H9 (cell line): ENCODE measurements at regions not wholly inside any gene's neighbourhood (a gene's known extent, or its start where the extent isn't known, plus 50 kb on each side); places are given as distances from the start of the nearest gene placed in this dataset.

Experiments used
- DNase-seq: peaks from one replicate; pipeline ENCODE4 v3.0.0-alpha.2; 2017
- H2AFZ ChIP-seq: one replicate; pipeline ENCODE4 v1.6.1; 2013; ENCODE audit warnings: mild to moderate bottlenecking, low read length, control low read depth, moderate library complexity
- H2AK5ac ChIP-seq: 2 replicates; pipeline ENCODE4 v1.6.1; 2013; ENCODE audit warnings: low read length, control low read depth, mixed read lengths; ENCODE audit not compliant: insufficient read length
- H2BK120ac ChIP-seq: one replicate; pipeline ENCODE4 v1.6.1; 2013; ENCODE audit warnings: low read depth, mild to moderate bottlenecking, low read length, control low read depth, inconsistent platforms; ENCODE audit not compliant: poor library complexity, severe bottlenecking
- H2BK12ac ChIP-seq: 2 replicates; pipeline ENCODE4 v1.6.1; 2013; ENCODE audit warnings: low read length, control low read depth, mixed read lengths, low read depth; ENCODE audit not compliant: insufficient read length
- H2BK15ac ChIP-seq: 2 replicates; pipeline ENCODE4 v1.6.1; 2013; ENCODE audit warnings: low read depth, low read length, control low read depth
- H2BK20ac ChIP-seq: one replicate; pipeline ENCODE4 v1.6.1; 2013; ENCODE audit warnings: low read depth, mild to moderate bottlenecking, low read length, control low read depth, inconsistent platforms; ENCODE audit not compliant: poor library complexity, severe bottlenecking
- H2BK5ac ChIP-seq: 2 replicates; pipeline ENCODE4 v1.6.1; 2013; ENCODE audit warnings: low read length, control low read depth, mixed read lengths; ENCODE audit not compliant: insufficient read length
- H3K14ac ChIP-seq: 2 replicates; pipeline ENCODE4 v1.6.1; 2013; ENCODE audit warnings: low read length, control low read depth; ENCODE audit not compliant: insufficient read depth
- H3K18ac ChIP-seq: 2 replicates; pipeline ENCODE4 v1.6.1; 2013; ENCODE audit warnings: low read depth, mild to moderate bottlenecking, mixed read lengths, low read length, control low read depth; ENCODE audit not compliant: insufficient read length
- H3K23ac ChIP-seq: 2 replicates; pipeline ENCODE4 v1.6.1; 2013; ENCODE audit warnings: low read length, control low read depth, mixed read lengths, low read depth; ENCODE audit not compliant: insufficient read length
- H3K23me2 ChIP-seq: 2 replicates; pipeline ENCODE4 v1.6.1; 2013; ENCODE audit warnings: low read depth, mild to moderate bottlenecking, mixed read lengths, low read length, control low read depth; ENCODE audit not compliant: insufficient read length, poor library complexity, severe bottlenecking
- H3K27ac ChIP-seq: 2 replicates; pipeline ENCODE4 v1.5.1; 2013; ENCODE audit warnings: low read length, control low read depth, mixed read lengths, low read depth; ENCODE audit not compliant: insufficient read length
- H3K27me3 ChIP-seq: 2 replicates; pipeline ENCODE4 v1.6.1; 2013; ENCODE audit warnings: low read length, control low read depth, inconsistent platforms; ENCODE audit not compliant: insufficient read depth
- H3K4ac ChIP-seq: 2 replicates; pipeline ENCODE4 v1.6.1; 2013; ENCODE audit warnings: low read depth, mild to moderate bottlenecking, control low read depth, inconsistent platforms, low read length, moderate library complexity
- H3K4me1 ChIP-seq: 2 replicates; pipeline ENCODE4 v1.6.1; 2013; ENCODE audit warnings: low read length, control low read depth, inconsistent platforms; ENCODE audit not compliant: insufficient read depth
- H3K4me2 ChIP-seq: 2 replicates; pipeline ENCODE4 v1.6.1; 2013; ENCODE audit warnings: low read length, control low read depth, mixed read lengths; ENCODE audit not compliant: insufficient read length, insufficient read depth
- H3K56ac ChIP-seq: 2 replicates; pipeline ENCODE4 v1.6.1; 2013; ENCODE audit warnings: low read depth, mild to moderate bottlenecking, mixed read lengths, low read length, control low read depth; ENCODE audit not compliant: insufficient read length
- H3K79me1 ChIP-seq: 2 replicates; pipeline ENCODE4 v1.6.1; 2013; ENCODE audit warnings: low read depth, mild to moderate bottlenecking, moderate library complexity, low read length, control low read depth, inconsistent platforms; ENCODE audit not compliant: insufficient read depth, poor library complexity, severe bottlenecking
- H3K79me2 ChIP-seq: 2 replicates; pipeline ENCODE4 v1.6.1; 2013; ENCODE audit warnings: low read length, control low read depth, inconsistent platforms; ENCODE audit not compliant: insufficient read depth
- H3K9ac ChIP-seq: 2 replicates; pipeline ENCODE4 v1.6.1; 2013; ENCODE audit warnings: low read length, control low read depth, mixed read lengths; ENCODE audit not compliant: insufficient read length; ENCODE audit errors: extremely low read depth
- H3K9me3 ChIP-seq: one replicate; pipeline ENCODE4 v1.6.1; 2013; ENCODE audit warnings: low read depth, low read length, inconsistent platforms; ENCODE audit not compliant: control insufficient read depth
- H3T11ph ChIP-seq: one replicate; pipeline ENCODE4 v1.6.1; 2013; ENCODE audit warnings: mild to moderate bottlenecking, low read length, control low read depth, inconsistent platforms
- H4K20me1 ChIP-seq: one replicate; pipeline ENCODE4 v1.6.1; 2013; ENCODE audit not compliant: control insufficient read depth, insufficient read length, insufficient read depth
- H4K5ac ChIP-seq: 2 replicates; pipeline ENCODE4 v1.6.1; 2013; ENCODE audit warnings: low read depth, mild to moderate bottlenecking, mixed read lengths, low read length, control low read depth; ENCODE audit not compliant: insufficient read length
- H4K8ac ChIP-seq: replicated peaks from 2 replicates; pipeline ENCODE4 v1.6.1; 2013; ENCODE audit warnings: low read length, control low read depth, mixed read lengths, low read depth; ENCODE audit not compliant: insufficient read length
- H4K91ac ChIP-seq: 2 replicates; pipeline ENCODE4 v1.6.1; 2013; ENCODE audit warnings: low read depth, mild to moderate bottlenecking, moderate library complexity, mixed read lengths, low read length, control low read depth; ENCODE audit not compliant: insufficient read length
- H3K27ac Mint-ChIP-seq, 3 experiments: 2 replicates in 2 of 3; 3 replicates in 1 of 3; pipeline ENCODE4 v1.8.0; 2020 to 2021; ENCODE audit warnings: mixed read lengths in 3 of 3, mild to moderate bottlenecking in 1 of 3, moderate library complexity in 1 of 3
- H3K27me3 Mint-ChIP-seq: 2 replicates; pipeline ENCODE4 v1.8.0; 2021; ENCODE audit warnings: low read depth, mild to moderate bottlenecking, moderate library complexity, mixed read lengths
- H3K36me3 Mint-ChIP-seq, 3 experiments: 2 replicates in 2 of 3; 3 replicates in 1 of 3; pipeline ENCODE4 v1.8.0; 2020 to 2021; ENCODE audit warnings: low read depth in 3 of 3, mixed read lengths in 3 of 3; ENCODE audit not compliant: insufficient read depth in 1 of 3
- H3K4me1 Mint-ChIP-seq, 2 experiments: 2 replicates each; pipeline ENCODE4 v1.8.0; 2020; ENCODE audit warnings: mixed read lengths in 2 of 2
- H3K4me3 Mint-ChIP-seq, 2 experiments: 2 replicates in 1 of 2; 3 replicates in 1 of 2; pipeline ENCODE4 v1.8.0; 2020 to 2021; ENCODE audit warnings: mild to moderate bottlenecking in 2 of 2, mixed read lengths in 2 of 2, moderate library complexity in 1 of 2
- H3K9me3 Mint-ChIP-seq, 2 experiments: 2 replicates in 1 of 2; 3 replicates in 1 of 2; pipeline ENCODE4 v1.8.0; 2020; ENCODE audit warnings: mild to moderate bottlenecking in 2 of 2, mixed read lengths in 2 of 2, moderate library complexity in 1 of 2
- WGBS: extraction: QIAGEN DNeasy Blood & Tissue Kit; methylation state at CpG from one replicate; pipeline ENCODE4 v1.1.7; 2013; ENCODE audit warnings: missing lambda C conversion rate, low lambda C conversion rate, mixed read lengths; ENCODE audit not compliant: insufficient read length; ENCODE audit errors: extremely low coverage; 5-methylcytosine and 5-hydroxymethylcytosine counted together
- TF ChIP-seq, protein P1 (sequence below): fragments of 200-600 bp; sonication (generic); conservative IDR thresholded peaks from 3 replicates; pipeline ENCODE4 v1.8.0; 2021; ENCODE audit warnings: antibody characterized with exemption, mild to moderate bottlenecking

- Mint-ChIP-seq H3K4me1 (peaks cover 5 to 9% of the 10 kb centered on the region in 2 experiments), H3K9me3 (no peaks in the 10 kb centered on the region), H3K36me3 (no peaks in the 10 kb centered on the region), H3K27me3 (no peaks in the 10 kb centered on the region), H3K4me3 (no peak overlapping the region), H3K27ac (no peak overlapping the region)
- H3K4me1 ChIP-seq: peaks cover 3% of the 10 kb centered on the region; the same call in 1 of the 2 replicates
- no peak overlapping the region for H4K8ac ChIP-seq
- no peak overlapping the region for H3K56ac ChIP-seq
- H3K79me2 ChIP-seq: no peaks in the 10 kb centered on the region
- TF ChIP-seq, protein P1, sequence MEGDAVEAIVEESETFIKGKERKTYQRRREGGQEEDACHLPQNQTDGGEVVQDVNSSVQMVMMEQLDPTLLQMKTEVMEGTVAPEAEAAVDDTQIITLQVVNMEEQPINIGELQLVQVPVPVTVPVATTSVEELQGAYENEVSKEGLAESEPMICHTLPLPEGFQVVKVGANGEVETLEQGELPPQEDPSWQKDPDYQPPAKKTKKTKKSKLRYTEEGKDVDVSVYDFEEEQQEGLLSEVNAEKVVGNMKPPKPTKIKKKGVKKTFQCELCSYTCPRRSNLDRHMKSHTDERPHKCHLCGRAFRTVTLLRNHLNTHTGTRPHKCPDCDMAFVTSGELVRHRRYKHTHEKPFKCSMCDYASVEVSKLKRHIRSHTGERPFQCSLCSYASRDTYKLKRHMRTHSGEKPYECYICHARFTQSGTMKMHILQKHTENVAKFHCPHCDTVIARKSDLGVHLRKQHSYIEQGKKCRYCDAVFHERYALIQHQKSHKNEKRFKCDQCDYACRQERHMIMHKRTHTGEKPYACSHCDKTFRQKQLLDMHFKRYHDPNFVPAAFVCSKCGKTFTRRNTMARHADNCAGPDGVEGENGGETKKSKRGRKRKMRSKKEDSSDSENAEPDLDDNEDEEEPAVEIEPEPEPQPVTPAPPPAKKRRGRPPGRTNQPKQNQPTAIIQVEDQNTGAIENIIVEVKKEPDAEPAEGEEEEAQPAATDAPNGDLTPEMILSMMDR: no peak
- no peaks in the 10 kb centered on the region; the same call in 1 of the 2 replicates for H3K27me3 ChIP-seq
- no peak overlapping the region for H3K23ac ChIP-seq
- no peak overlapping the region for H3K4ac ChIP-seq
- no peak overlapping the region for H4K5ac ChIP-seq
- no peaks in the 10 kb centered on the region for H3K9me3 ChIP-seq
- no peak overlapping the region for H2BK12ac ChIP-seq
- no peak overlapping the region for H2BK5ac ChIP-seq
- no peak overlapping the region for H2BK15ac ChIP-seq
- DNase-seq: no peak
- H2AFZ ChIP-seq: no peak overlapping the region
- no peak overlapping the region for H3K4me2 ChIP-seq
- H3K14ac ChIP-seq: no peak overlapping the region
- H2BK20ac ChIP-seq: no peak overlapping the region
- H2AK5ac ChIP-seq: no peak overlapping the region
- H3T11ph ChIP-seq: no peak overlapping the region
- H2BK120ac ChIP-seq: no peak overlapping the region
- H3K27ac ChIP-seq: no peak overlapping the region
- H4K91ac ChIP-seq: no peak overlapping the region
- no peak overlapping the region for H3K18ac ChIP-seq
- no CpG with 5 or more reads among the region's 4 CpGs for WGBS
- H3K23me2 ChIP-seq: no peaks in the 10 kb centered on the region
- no peaks in the 10 kb centered on the region for H4K20me1 ChIP-seq
- no peaks in the 10 kb centered on the region for H3K79me1 ChIP-seq
- no peak overlapping the region for H3K9ac ChIP-seq
Observed at GRCh38 chr4:138960175-138960710, 55.3 kb upstream of the NOCT start.
